A673 (cell line): ENCODE measurements at regions not wholly inside any gene's neighbourhood (a gene's known extent, or its start where the extent isn't known, plus 50 kb on each side); places are given as distances from the start of the nearest gene placed in this dataset.
"Not testable (repeated sequence)": the region's sequence is repeated elsewhere in the genome, so short reads cannot be mapped to it uniquely, and the experiment has no call there.

ENCODE experiments used
- BruUV-seq: library from RNA; stranded (reverse); fragments of 400-500 nt; replicated peaks from 2 replicates; lab custom pipeline; 2021; lab: Mats Ljungman, UMichigan
- CTCF ChIA-PET: fragments of 300-600 bp; sonication (Branson Sonifier 250); formaldehyde crosslinking; loops from one replicate; lab custom pipeline; 2022; ENCODE audit warnings: antibody characterized with exemption; lab: Charles Lee
- POLR2A ChIA-PET: fragments of 300-600 bp; sonication (Branson Sonifier 250); formaldehyde crosslinking; loops from one replicate; lab custom pipeline; 2022; ENCODE audit warnings: antibody characterized with exemption; ENCODE audit not compliant: low non-redundant PET; lab: Charles Lee
- DNase-seq: peaks from one replicate; pipeline ENCODE4 v3.0.0-alpha.2; 2015; ENCODE audit warnings: low spot score
- H3K27ac ChIP-seq: fragments of 200-600 bp; sonication (generic); 2 replicates; pipeline ENCODE4 v1.5.1; 2016; ENCODE audit warnings: mixed run types, low read depth, mild to moderate bottlenecking, mixed read lengths, antibody characterized with exemption, low read length; ENCODE audit not compliant: poor library complexity, severe bottlenecking
- H3K27me3 ChIP-seq: fragments of 200-600 bp; sonication (generic); replicated peaks from 2 replicates; pipeline ENCODE4 v1.6.1; 2017; ENCODE audit warnings: mixed run types, low read depth, mild to moderate bottlenecking, mixed read lengths, antibody characterized with exemption, low read length; ENCODE audit not compliant: insufficient read depth, poor library complexity
- H3K36me3 ChIP-seq: fragments of 200-600 bp; sonication (generic); 2 replicates; pipeline ENCODE4 v1.6.1; 2016; ENCODE audit warnings: mixed run types, mild to moderate bottlenecking, mixed read lengths, antibody characterized with exemption, low read length; ENCODE audit not compliant: insufficient read depth, poor library complexity, severe bottlenecking
- H3K4me1 ChIP-seq: fragments of 200-600 bp; sonication (generic); 2 replicates; pipeline ENCODE4 v1.6.1; 2017; ENCODE audit warnings: mixed run types, mild to moderate bottlenecking, mixed read lengths, antibody characterized with exemption, low read length; ENCODE audit not compliant: insufficient read depth, poor library complexity, severe bottlenecking
- H3K4me3 ChIP-seq: fragments of 200-600 bp; sonication (generic); 2 replicates; pipeline ENCODE4 v1.5.1; 2016; ENCODE audit warnings: low read depth, mixed run types, mild to moderate bottlenecking, mixed read lengths, low read length; ENCODE audit not compliant: poor library complexity, severe bottlenecking
- H3K9me3 ChIP-seq: fragments of 200-600 bp; sonication (generic); 2 replicates; pipeline ENCODE4 v1.6.1; 2016; ENCODE audit warnings: mixed run types, low read depth, mild to moderate bottlenecking, mixed read lengths, antibody characterized with exemption, low read length; ENCODE audit not compliant: poor library complexity, severe bottlenecking
- intact Hi-C: fragments of 100-400 bp; cut with micrococcal nuclease; formaldehyde crosslinking; loops from one replicate; pipeline ENCODE4 v1.10.0; 2022; ENCODE audit not compliant: unreplicated experiment

DNA sequence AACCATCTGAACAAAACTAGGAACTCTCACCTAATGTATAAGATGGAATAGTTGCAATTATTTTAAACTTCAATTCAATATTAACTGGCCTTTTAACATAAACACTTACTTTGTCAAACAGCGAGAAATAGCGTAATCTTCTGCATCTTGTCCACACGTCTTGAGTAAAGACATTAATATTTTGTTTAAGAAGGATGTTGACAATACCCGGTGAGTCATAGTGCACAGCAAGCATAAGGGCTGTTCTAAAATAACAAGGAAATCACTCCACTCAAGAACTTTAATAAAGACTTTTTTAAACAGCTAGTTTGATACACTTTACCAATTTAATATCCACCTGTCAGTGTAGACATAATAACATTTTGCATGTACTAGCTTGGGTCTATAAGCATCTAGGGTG is 311.1 kb downstream of the TUBA3C start:
- CTCF ChIA-PET, H3K27ac ChIP-seq, BruUV-seq, POLR2A ChIA-PET, H3K36me3 ChIP-seq, DNase-seq, H3K4me1 ChIP-seq, H3K4me3 ChIP-seq, H3K27me3 ChIP-seq, intact Hi-C loops, H3K9me3 ChIP-seq: not testable (repeated sequence)

DNA sequence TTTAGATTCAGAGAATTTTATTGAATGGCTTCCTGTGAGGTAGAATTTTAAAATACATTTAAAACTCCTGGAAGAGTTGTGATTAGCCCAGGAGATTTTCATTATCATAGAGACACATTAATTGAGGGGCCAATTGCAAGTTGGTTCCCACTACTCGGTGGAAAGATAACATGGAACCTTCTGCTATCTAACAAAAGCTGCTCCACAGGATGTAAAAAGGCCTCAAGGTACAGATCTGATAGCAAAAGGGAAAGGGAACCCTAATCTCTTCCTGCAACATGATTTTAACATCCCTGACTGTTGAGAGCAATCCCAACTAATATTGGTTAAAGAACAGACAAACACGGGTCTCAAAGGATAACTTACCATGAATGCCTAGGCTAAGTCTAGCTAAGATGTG is 312.3 kb downstream of the TUBA3C start:
- DNase-seq, H3K9me3 ChIP-seq, intact Hi-C loops, H3K27ac ChIP-seq, BruUV-seq, H3K4me1 ChIP-seq, H3K36me3 ChIP-seq, POLR2A ChIA-PET, CTCF ChIA-PET, H3K4me3 ChIP-seq, H3K27me3 ChIP-seq: not testable (repeated sequence)

DNA sequence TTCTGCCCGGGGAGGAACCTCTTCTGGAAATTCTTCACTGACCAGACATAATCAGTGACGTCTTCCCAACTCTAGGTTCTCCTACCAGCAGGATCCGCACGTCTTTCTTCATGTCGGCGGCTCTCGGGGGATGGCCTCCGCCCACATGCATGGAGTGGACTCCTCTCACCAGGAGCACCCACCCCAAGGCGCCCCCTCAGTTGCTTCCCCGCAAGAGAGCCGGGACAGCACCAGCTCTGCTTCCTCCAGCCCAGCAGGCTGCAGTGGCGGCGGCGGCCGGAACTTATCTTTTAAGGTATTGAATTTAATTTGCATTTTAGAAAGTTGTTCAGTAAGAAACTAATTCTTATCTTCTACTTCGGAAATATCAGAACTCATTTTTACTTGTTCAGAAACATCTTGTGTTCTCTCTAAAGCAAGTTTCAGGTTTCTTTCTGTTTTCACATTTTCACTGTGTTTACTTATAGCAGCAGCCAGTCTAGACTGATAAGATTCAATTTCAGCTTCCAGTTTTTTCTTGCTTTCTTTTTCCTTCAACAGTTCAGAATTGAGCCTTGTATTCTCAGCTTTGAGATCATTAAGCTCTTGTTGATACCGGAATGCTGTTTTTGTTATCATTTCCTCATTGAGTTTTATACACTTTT is 343.5 kb downstream of the TUBA3C start:
- H3K36me3 ChIP-seq, H3K4me1 ChIP-seq, intact Hi-C loops, H3K27me3 ChIP-seq, H3K27ac ChIP-seq, BruUV-seq, H3K9me3 ChIP-seq, CTCF ChIA-PET: not testable (repeated sequence)
- POLR2A ChIA-PET: interaction anchor here (0.8 kb wide), 1 partner anchor 44 kb away, joined by 3 read pairs; no protein-coding TSS in a partner anchor
- DNase-seq: peak; percentile 5
- peak overlapping the region; percentile 27 for H3K4me3 ChIP-seq

DNA sequence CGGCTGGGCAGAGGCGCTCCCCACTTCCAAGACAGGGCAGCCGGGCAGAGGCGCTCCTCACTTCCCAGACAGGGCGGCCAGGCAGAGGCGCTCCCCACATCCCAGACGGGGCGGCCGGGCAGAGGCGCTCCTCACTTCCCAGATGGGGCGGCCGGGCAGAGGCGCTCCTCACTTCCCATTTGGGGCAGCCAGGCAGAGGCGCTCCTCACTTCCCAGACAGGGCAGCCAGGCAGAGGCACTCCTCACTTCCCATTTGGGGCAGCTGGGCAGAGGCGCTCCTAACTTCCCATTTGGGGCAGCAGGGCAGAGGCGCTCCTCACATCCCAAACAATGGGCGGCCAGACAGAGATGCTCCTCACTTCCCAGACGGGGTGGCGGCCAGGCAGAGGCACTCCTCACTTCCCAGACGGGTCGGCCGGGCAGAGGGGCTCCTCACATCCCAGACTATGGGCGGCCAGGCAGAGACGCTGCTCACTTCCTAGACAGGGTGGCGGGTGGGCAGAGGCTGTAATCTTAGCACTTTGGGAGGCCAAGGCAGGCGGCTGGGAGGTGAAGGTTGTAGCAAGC is 344.4 kb downstream of the TUBA3C start:
- CTCF ChIA-PET, BruUV-seq, H3K27ac ChIP-seq, DNase-seq, H3K36me3 ChIP-seq, H3K9me3 ChIP-seq, H3K4me3 ChIP-seq, H3K4me1 ChIP-seq, intact Hi-C loops, H3K27me3 ChIP-seq: not testable (repeated sequence)
- POLR2A ChIA-PET: interaction anchor here (0.8 kb wide), 1 partner anchor 45 kb away, joined by 3 read pairs; no protein-coding TSS in a partner anchor

DNA sequence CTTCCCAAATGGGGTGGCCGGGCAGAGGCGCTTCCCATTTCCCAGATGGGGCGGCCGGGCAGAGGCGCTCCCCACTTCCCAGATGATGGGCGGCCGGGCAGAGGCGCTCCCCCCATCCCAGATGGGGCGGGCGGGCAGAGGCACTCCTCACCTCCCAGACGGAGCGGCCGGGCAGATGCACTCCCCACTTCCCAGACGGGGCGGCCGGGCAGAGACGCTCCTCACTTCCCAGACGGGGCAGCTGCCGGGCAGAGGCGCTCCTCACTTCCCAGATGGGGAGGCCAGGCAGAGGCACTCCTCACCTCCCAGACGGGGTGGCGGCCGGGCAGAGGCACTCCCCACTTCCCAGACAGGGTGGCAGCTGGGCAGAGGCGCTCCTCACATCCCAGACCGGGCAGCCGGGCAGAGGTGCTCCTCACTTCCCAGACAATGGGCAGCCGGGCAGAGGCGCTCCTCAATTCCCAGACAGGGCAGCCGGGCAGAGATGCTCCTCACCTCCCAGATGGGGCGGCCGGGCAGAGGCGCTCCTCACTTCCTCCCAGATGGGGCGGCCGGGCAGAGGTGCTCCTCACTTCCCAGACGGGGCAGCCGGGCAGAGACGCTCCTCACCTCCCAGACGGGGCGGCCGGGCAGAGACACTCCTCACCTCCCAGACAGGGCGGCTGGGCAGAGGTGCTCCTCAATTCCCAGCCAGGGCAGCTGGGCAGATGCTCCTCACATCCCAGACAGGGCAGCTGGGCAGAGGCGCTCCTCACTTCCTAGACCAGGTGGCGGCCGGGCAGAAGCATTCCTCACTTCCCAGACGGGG is 345.0 kb downstream of the TUBA3C start:
- POLR2A ChIA-PET, DNase-seq, H3K36me3 ChIP-seq, H3K9me3 ChIP-seq, intact Hi-C loops, H3K4me3 ChIP-seq, BruUV-seq, H3K27me3 ChIP-seq, H3K4me1 ChIP-seq, CTCF ChIA-PET, H3K27ac ChIP-seq: not testable (repeated sequence)

DNA sequence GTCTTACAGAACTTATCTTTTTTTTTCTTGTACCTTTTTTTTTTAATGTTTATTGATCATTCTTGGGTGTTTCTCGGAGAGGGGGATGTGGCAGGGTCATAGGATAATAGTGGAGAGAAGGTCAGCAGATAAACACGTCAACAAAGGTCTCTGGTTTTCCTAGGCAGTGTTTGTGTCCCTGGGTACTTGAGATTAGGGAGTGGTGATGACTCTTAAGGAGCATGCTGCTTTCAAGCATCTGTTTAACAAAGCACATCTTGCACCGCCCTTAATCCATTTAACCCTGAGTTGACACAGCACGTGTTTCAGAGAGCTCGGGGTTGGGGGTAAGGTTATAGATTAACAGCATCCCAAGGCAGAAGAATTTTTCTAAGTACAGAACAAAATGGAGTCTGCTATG is 345.9 kb downstream of the TUBA3C start:
- BruUV-seq, intact Hi-C loops, H3K27me3 ChIP-seq, DNase-seq, POLR2A ChIA-PET, H3K4me1 ChIP-seq, H3K36me3 ChIP-seq, H3K27ac ChIP-seq, H3K4me3 ChIP-seq, H3K9me3 ChIP-seq, CTCF ChIA-PET: not testable (repeated sequence)

DNA sequence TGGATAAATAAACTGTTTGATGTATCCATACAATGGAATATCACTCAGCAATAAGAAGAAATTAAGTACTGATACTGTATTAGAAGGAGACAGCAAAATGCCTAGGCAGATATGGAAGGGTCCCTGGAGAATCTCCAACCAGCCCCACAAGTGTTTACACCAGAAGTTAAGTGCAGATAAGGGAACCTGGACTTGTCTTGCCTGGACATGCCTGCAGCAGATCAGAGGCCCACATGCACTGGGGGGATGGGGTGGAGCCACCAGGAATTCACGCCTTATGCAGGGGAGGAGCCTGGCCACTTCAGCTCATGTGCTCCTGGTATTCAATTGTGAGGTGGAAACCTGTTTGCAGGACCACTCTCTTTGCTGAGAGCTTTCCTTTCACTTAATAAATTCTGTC is 356.9 kb downstream of the TUBA3C start:
- H3K36me3 ChIP-seq, intact Hi-C loops, DNase-seq, BruUV-seq, CTCF ChIA-PET, H3K4me3 ChIP-seq, H3K27me3 ChIP-seq, H3K4me1 ChIP-seq, POLR2A ChIA-PET, H3K27ac ChIP-seq, H3K9me3 ChIP-seq: not testable (repeated sequence)
